NCI-H1694 (cell line): ENCODE measurements at regions not wholly inside any gene's neighbourhood (a gene's known extent, or its start where the extent isn't known, plus 50 kb on each side); places are given as distances from the start of the nearest gene placed in this dataset.

Experiments used
- DNase-seq: peaks from one replicate; lab custom pipeline; 2025; lab: John Stamatoyannopoulos, UW

- DNase-seq, result no peak
Measured at GRCh38 chr21:41671212-41671762, 95.6 kb downstream of the RIPK4 start.

- no peak for DNase-seq
Measured at GRCh38 chr21:41670056-41670805, 96.6 kb downstream of the RIPK4 start.

GRCh38 chr21:41669533-41669830 is 97.4 kb downstream of the RIPK4 start:
- DNase-seq, result no peak

- no peak for DNase-seq
Measured at GRCh38 chr21:41668686-41669532, 97.9 kb downstream of the RIPK4 start.

GRCh38 chr21:41668051-41668541 is 98.8 kb downstream of the RIPK4 start:
- DNase-seq, result no peak

DNA sequence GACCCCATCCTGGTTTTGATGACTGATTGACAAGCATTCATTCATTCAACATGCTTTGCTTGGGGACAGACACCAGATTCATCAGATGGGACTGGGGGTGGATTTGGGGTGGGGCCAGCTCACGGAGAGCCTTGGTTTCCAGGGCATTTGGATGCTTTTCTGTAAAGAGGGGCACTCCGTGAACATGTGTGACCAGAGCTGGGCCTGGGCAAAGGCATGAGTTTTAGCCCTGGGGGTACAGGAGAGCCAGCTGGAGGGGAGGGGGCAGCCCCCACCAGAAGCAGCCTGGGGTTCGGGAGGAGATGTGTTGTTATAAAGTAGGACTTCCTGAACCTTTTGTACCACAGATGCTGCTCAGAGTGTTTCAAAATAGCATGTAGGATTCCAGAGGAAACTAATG is 99.7 kb downstream of the RIPK4 start:
- DNase-seq, result no peak

GRCh38 chr21:41666641-41667081 is 100.2 kb downstream of the RIPK4 start:
- no peak for DNase-seq

GRCh38 chr21:41665766-41666595 is 100.9 kb downstream of the RIPK4 start:
- no peak for DNase-seq

GRCh38 chr21:41664881-41665765 is 101.7 kb downstream of the RIPK4 start:
- DNase-seq, result no peak

- no peak for DNase-seq
Measured at GRCh38 chr21:41663805-41664788, 102.8 kb downstream of the RIPK4 start.

GRCh38 chr21:41662761-41663160 is 104.1 kb downstream of the RIPK4 start:
- DNase-seq, result no peak

DNA sequence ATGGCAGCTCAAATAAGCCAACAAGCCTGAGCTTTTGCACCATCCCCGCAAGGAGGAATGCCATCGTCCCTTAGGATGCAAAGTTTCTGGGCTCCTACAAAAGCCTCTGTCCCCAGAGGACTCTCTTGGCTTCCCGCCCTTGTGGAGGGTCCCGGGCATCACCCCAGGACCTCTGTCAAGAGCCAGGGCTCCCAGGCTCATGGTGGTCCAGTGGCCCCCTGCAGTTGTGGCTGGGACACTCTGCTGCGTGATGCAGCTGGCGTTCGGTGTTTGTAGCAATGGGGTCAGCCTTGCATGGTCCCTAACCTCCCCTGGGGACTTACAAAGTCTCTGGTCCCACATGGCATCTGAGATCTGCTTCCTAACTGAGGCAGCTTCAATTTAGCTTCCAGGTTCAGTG is 104.7 kb downstream of the RIPK4 start:
- DNase-seq, result no peak

DNA sequence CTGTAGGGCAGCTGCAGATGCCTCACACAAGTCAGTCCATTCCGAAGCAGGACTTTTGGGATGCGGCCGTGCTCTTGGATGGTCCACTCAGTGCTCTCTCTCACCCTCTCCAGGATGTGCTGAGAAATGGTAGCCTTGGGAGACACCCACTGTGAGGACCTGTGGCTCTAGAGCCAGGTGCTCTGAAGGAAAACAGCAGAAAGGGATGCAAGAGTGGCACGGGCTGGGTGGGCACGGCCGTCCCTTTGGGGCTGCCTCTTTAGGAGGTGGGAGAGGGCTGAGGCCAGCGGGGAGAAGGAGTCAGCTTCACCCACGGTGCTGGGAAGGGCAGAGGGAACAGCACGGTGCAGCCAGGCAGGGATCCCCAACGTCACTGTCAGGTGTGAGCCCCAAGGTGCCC is 106.1 kb downstream of the RIPK4 start:
- no peak for DNase-seq

DNA sequence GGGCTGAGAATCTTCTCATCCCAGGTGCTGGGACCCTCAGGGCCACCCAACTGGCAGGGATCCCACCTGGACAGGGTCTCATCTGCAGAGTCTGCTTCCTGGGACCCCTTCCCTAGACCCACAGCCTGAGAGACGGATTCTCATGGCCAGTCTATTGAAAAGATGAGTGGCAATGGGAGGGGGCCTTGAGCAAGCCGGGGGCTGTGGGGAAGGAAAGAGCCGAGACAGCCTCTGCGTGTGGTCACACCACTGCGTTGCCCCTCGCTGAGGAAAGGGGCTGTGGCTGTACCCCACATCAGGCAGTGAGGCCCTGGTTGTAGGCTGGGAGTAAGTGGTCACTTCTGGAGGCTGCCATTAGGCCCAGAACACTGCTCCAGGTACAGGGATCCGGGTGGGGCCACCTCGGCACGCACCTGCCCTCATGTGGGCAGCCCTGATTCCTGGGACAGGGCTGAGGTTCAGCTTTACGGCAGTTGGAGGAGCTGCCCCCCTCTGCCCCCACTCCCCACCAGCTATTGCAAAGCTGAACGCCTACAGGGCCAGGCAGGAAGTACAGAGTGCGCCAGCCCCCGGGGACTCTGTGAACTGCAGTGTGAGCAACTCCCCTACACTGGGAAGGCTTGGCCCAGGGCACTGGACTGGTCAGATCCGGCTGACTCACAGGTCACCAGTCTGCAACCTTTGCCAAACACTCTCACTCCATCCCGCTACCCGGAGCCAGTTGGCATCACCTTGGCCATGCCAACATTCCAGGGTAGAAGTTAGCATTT is 106.9 kb downstream of the RIPK4 start:
- DNase-seq, result no peak

- no peak for DNase-seq
Measured at GRCh38 chr21:41656946-41657525, 109.8 kb downstream of the RIPK4 start.

DNA sequence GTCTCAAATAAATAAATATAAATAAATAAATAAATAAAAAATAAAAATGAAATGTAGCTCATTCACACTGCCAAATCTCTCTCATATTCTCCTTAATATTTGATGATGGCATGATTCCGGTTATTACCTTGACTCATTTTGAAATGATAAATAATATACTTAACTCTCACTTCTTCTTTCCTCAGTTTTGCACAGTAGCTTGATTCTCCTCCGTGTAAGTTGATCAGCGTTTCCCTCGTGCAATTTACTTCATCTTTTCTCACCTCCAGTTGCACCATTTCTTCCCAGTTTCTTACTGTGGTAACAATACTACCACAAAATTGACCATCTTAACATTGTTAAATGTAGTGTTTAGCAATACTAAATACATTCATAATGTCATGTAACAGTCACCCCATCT is 111.6 kb downstream of the RIPK4 start:
- no peak for DNase-seq

DNA sequence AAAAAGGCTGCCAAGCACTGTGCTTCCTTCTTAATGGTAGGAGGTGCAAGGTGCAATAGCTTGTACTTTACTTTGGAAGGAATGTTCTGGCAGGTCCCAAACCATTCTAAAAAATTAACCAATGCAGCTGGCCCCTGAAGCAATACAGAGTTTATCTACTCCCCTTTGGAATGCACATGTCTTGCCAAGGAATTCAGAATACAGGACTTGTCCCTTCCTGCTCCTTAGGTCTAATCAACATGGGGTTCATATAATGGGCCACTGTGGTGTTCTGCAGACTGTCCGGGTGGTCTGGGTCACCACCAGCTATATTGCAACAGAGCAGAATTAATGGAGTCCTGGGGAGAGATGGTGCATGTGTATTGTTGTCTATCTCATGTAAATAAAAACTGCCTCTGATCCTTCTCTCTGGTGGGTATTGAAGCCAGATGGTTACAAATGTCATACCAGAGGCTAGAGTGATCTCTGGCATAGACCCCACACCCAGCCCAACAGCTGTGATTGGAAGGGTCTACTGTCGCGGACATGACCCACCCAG is 112.8 kb downstream of the RIPK4 start:
- DNase-seq, result no peak

DNA sequence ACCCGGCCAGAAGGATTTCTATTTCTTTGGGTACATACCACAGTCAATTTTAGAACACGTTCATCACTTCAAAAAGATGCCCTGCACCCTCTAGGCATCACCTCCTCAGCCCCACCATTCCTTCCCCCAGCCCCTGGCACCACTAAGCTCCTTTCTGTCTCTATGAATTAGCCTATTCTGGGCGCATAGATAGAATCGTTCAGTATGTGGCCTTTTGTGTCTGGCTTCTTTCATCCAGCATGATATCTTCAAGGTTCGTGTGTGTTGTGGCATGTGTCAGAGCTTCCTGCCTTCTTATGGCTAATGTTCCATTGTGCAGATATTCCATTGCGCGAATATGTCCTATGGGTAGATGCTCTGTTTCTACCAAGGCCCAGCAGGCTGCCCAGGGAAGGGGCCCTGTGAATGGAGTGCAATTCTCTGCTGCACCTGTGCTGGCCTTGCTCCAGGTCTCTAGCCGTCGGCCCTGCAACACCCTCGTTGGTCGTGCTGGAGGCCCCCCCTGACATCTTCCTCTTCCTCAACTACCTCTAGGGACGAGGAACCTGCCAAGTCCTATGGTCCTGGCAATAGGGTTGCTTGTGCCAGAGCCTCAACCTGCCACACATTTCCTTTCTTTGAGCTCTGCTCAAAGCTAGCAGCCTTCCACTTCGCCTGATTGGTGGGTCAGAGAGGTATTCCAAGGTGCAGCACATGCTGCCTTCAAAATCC is 113.5 kb downstream of the RIPK4 start:
- no peak for DNase-seq
